ENCODE measurements at regions not wholly inside any gene's neighbourhood (a gene's known extent, or its start where the extent isn't known, plus 50 kb on each side); places are given as distances from the start of the nearest gene placed in this dataset.

- TF ChIP-seq CTCF (IDR thresholded peaks at IDR 0.05) (no peak), POLR2AphosphoS5 (IDR thresholded peaks at IDR 0.05) (no peak)
These were observed 188.9 kb downstream of the TLE3 start for GRCh38 chr15:69908590-69909420.

Data from sigmoid colon (tissue), 4 donors.